NCI-H526 (cell line): ENCODE measurements at regions not wholly inside any gene's neighbourhood (a gene's known extent, or its start where the extent isn't known, plus 50 kb on each side); places are given as distances from the start of the nearest gene placed in this dataset.
"Not testable (repeated sequence)": the region's sequence is repeated elsewhere in the genome, so short reads cannot be mapped to it uniquely, and the experiment has no call there.

Experiments used
- DNase-seq, 2 experiments: peaks; one replicate each; lab custom pipeline; 2025; lab: John Stamatoyannopoulos, UW

DNA sequence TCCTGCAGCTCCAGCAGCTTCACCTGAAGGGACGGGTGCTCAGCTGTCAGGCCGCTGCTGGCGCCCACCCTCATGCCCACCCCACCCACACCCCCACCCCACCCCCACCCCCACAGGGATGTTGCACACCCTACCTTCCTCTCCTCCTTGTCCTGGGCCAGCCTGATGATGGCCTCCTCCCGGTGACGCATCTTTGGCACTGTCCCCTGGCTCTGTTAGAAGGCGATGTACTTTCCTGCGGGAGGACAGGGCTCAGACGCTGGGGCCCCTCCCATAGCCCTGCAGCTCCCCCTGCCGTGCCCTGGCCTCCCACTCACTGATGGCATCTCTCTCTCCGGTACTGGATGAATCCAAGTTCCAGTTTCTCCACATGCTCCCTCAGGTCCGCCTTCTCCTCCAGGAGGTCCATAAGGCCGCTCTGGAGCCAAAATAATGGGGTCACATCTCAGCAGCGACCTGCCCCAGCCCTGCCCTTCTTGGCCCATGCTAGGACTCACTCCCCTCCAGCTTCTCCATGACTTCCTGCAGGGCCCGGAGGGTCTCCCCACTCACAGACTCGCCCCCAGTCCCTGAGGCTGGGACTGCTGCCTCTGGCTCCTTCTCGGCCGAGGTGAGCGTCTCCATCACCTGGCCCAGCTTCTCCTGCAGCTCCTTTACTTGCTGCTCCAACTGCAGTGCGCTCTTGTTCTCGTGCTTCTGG, 55.2 kb downstream of the GOLGA8B start:
- DNase-seq, result not testable (repeated sequence)

DNA sequence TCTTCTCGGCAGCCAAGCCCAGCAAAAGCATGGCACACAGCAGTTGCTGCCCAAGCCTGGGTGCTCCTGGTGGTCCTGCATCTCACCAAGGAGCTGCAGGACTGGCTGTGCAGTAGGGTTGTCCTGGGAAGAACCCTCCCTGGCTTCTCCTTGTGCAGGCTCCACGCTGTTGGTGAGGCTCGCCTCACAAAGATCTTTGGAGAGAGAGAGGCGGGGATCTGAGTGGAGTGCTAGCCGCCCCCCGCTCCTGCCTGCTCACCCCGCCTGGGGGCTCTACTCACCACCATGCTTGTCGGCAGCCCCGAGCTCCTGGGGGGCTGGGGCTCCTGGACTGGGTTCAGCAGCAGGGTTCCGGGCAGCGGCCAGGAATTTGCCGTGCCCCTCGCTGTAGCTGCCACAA, 55.8 kb downstream of the GOLGA8B start:
- not testable (repeated sequence) for DNase-seq

- DNase-seq, result not testable (repeated sequence)
Observed at GRCh38 chr15:34523849-34524248, 59.6 kb downstream of the GOLGA8B start.

DNA sequence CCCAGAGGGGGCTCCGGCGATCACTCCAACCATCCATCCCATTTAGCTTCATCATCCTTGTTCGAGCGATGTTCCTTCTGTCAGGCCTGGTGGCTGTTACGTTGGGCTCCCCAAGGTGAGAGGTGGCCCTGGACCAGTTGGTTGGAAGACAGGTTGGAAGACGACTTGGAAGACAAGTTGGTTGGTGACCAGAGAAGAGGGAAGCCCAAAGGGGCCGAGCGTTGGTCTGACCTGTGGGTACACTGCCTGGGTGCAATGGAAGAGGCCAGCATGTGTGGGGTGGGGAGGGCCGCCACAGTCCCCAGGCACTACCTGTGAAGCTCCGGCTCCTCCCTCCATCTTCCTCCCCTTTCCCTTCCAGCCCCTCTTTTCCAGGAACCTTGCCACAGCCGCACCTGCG, 60.9 kb downstream of the GOLGA8B start:
- not testable (repeated sequence) for DNase-seq

DNA sequence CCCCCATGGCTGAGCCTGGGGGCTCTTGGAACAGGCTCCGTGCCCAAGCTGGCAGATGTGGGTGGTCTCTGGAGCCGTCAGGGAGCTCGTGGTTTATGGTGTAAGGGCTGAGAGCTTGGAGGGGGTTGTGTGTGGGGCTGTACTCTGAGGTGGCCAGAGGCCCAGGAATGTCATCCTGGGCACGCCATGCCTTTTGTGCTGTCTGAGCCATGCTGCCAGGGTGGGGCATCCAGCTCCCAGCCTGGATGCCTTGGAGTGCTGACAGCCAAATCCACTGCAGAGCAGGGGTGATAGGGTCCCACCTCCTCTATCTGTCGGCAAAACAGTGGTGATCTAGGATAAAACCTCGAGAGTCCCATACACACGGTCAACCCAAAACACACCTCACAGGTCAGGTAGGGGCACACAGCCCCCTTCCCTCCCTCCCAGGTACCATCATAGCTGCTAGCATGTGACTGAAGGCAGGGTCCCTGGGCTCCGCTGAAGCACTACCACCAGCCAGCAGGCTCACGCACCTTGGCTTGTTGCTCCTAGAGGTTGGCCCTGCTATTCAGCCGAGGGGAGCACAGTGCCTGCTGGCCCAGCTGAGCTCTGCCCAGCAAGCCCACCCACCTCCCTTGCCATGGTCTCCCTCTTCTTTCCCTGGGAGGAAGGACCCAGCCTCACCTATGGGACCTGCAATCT, 61.5 kb downstream of the GOLGA8B start:
- not testable (repeated sequence) for DNase-seq

GRCh38 chr15:34520566-34520965, 62.9 kb downstream of the GOLGA8B start:
- DNase-seq, result no peak

- DNase-seq, result not testable (repeated sequence)
Observed at GRCh38 chr15:34520010-34520409, 63.4 kb downstream of the GOLGA8B start.

GRCh38 chr15:34514251-34514670, 69.2 kb downstream of the GOLGA8B start:
- DNase-seq, result peak in 1 of 2 experiments; percentile 58

GRCh38 chr15:34512628-34513027, 70.8 kb downstream of the GOLGA8B start:
- DNase-seq, result no peak

GRCh38 chr15:34501131-34501530, 63.5 kb upstream of the GOLGA8A start:
- DNase-seq, result no peak

DNA sequence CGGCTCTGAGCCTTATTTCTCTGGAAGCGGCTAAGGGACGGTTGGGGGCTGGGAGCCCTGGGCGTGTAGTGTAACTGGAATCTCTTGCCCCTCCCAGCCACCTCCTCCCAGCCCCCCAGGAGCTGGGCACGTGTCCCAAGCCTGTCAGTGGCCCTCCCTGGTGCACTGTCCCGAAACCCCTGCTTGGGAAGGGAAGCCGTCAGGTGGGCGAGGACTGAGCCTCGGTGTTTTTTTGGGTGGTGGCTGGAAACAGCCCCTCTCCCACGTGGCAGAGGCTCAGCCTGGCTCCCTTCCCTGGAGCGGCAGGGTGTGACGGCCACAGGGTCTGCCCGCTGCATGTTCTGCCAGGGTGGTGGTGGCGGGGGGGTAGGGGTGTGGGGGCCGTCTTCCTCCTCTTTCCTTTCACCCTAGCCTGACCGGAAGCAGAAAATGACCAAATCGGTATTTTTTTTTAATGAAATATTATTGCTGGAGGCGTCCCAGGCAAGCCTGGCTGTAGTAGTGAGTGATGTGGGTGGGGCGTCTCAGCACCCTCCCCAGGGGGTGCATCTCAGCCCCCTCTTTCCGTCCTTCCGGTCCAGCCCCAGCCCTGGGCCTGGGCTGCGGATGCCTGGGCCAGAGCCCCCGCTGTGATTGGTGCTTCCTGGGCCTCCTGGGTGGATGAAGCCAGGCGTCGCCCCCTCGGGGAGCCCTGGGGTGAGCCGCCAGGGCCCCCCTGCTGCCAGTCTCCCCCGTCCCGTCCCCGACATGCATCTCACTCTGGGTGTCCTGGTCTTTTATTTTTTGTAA, 58.8 kb upstream of the GOLGA8A start:
- DNase-seq, result no peak

DNA sequence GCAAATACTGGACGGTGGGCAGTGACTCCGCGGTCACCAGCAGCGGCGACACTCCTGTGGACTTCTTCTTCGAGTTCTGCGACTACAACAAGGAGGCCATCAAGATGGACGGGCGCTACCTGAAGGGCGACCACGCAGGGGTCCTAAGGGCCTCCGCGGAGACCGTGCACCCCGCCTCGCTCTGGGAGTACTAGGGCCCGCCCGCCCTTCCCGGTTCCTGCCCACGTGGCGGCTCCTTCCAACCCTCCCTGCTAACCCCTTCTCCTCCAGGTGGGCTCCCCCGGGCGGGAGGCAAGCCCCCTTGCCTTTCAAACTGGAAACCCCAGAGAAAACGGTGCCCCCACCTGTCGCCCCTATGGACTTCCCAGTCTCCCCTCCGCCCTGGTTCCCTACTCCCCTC, 58.1 kb upstream of the GOLGA8A start:
- not testable (repeated sequence) for DNase-seq

DNA sequence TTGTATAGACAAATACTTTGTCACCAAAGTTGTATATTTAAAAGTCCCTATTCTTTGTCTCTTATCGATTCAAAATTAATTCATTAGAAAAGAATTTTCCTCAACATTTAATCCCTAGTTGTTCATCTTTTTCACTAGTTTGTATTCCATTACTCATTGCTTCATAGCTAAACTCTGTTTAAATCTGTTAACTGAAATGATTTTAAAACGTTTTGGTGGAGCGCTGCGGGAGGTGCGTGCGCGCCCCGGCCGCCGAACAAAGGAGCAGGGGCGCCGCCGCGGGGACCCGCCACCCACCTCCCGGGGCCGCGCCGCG, 56.4 kb upstream of the GOLGA8A start:
- DNase-seq, result no peak

GRCh38 chr15:34493001-34493400, 55.4 kb upstream of the GOLGA8A start:
- no peak for DNase-seq

GRCh38 chr15:34491488-34491887, 53.9 kb upstream of the GOLGA8A start:
- not testable (repeated sequence) for DNase-seq

DNA sequence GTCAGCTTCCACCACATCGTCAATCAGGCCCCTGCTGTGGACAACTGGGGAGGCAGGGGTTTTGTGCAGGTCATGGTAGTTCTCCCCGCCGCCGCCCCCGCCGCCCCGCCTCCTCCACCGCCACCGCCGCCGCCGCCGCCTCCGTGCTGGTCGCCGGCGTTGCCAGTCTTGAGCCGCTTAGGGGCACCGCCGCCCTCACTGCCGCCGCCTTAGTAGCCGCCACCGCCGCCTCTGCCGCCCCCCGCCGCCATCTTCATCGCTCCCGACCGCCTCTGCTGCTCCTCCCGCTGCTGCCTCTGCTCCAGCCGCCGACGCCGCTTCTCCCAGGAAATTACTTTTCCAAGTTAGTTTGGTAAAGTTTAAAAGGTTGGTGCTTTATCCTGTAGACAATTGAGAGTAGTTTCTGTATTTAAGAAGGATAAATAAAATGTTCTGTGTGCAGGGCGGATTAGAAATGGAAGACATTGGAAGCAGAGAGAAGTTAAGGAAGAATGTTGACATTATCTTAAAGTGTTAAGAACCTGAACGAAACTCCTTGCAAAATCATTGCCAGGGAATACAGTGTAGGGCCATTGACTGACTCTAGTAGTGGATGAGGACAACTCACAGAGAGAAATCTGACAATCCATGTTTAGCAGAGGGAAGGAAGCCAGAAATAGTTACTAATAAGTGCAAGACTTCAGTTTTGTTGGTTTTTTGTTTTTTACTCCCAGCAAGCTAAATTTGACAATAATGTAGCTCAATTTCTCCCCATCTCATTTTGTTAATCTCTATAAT, 53.0 kb upstream of the GOLGA8A start:
- no peak for DNase-seq

GRCh38 chr15:34488973-34489959, 51.7 kb upstream of the GOLGA8A start:
- DNase-seq, result not testable (repeated sequence)
